ENCODE measurements at regions not wholly inside any gene's neighbourhood (a gene's known extent, or its start where the extent isn't known, plus 50 kb on each side); places are given as distances from the start of the nearest gene placed in this dataset.
"Not testable (repeated sequence)": the region's sequence is repeated elsewhere in the genome, so short reads cannot be mapped to it uniquely, and the experiment has no call there.

DNA sequence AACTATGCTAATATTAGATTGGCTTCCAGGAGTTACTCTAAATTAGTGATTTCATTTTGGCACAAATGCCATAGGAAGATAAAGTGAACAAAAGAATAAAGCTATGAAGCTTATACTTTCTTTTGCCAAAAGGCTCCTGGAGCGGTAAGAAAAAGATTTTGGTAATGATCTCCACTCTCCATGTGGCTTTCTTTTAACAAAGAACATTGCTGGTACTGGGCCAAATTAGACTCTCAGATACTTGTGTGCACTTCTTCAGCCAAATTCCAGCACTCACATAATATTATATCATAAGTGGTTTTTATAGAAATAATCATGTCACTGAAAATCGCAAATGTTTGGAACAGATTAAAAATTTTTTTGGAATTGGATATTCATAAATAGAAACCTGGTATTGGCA, 142.4 kb upstream of the FGF13 start:
- in situ Hi-C loops (cut with MboI; ENCODE audit: low pct_unique_long_range_greater_than_20kb, low sequenced_read_pairs) = no loop called here
- no peak for DNase-seq

DNA sequence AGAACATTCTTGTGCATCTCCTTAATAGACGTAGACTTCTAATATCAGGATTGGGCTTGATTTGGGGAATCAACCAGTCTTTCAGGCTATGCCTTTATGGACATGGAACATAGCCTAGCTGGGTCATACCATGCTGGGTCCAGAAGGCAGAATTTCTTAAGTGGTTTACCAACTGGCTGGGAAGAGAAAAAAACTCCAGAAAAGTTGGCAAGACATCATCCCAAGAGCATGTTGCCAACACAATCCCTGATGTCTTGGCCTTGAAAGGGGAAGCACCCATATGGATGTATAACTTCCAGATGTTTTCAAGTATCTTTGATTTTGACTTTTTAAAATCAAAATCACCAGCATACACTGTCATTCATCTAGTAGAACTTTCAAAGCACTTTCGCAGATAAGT, 138.0 kb upstream of the FGF13 start:
- no peak for DNase-seq
- in situ Hi-C loops (cut with MboI; ENCODE audit: low pct_unique_long_range_greater_than_20kb, low sequenced_read_pairs) = no loop called here

DNA sequence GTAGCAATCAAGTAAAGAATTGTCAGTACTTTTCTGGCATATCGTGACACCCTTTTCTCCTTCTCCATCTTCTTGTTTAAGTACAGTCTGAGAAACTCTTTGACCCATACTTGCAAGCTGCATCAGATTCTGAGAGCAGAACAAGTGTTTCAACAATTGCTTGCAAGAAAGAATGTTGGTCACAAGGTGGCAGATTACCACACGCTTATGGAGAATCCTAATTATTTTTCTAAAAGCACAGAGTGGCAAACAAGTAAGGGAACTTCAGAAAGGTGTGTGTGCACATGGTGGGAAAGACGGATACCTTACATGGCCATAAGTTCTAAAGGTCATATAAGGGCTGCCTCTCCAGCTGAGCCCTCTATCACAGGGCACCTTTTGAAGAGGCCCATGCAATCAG, 136.4 kb upstream of the FGF13 start:
- no peak for DNase-seq

DNA sequence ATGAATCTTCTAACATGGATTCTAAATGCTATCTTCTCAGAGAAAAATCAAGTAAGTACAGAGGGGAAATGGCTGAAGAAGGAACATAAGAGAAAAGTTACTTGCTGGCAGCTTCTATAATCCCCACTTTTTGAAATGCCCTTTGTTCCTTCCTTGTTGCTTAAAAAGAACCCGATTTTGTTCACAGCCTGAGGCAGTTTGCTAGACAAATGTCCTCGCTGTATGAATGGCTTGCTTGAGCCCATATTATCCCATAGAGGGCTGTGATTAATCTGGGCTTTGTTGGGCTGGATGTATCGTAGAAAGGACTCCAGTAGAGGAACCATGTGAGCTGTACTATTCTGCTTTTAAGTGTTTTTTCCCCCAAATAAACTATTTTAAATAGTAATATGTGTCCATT, 134.3 kb upstream of the FGF13 start:
- in situ Hi-C loops (cut with MboI; ENCODE audit: low pct_unique_long_range_greater_than_20kb, low sequenced_read_pairs) = no loop called here
- no peak for DNase-seq

More for the DNA sequence above, 136.4 kb upstream of the FGF13 start:
- in situ Hi-C loops (cut with MboI; ENCODE audit: low pct_unique_long_range_greater_than_20kb, low sequenced_read_pairs) = no loop called here

DNA sequence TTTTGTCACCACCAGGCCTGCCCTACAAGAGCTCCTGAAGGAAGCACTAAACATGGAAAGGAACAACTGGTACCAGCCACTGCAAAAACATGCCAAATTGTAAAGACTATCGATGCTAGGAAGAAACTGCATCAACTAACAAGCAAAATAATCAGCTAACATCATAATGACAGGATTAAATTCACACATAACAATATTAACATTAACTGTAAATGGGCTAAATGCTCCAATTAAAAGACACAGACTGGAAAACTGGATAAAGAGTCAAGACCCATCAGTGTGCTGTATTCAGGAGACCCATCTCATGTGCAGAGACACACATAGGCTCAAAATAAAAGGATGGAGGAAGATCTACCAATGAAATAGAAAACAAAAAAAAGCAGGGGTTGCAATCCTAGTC, 95.9 kb upstream of the FGF13 start:
- in situ Hi-C loops (cut with MboI; ENCODE audit: low pct_unique_long_range_greater_than_20kb, low sequenced_read_pairs); DNase-seq: not testable (repeated sequence)

DNA sequence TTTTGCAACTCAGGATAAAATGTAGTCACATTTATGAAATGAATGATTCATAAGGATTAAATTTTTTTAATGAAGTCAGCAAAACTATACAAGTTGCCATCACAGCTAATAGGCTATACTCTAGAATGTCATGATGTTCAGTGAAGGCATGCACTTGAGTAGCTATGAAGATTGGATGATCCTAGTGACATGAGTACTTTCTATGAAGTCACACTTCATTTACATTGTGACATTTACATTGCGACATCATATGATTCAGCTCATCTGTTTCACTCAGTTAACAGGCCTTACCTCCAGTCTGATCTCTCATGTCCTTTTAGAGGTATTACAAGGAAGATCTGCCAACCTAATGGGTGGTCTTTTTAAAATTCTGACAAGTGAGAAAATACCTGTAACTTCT, 82.7 kb upstream of the FGF13 start:
- no peak for DNase-seq

DNA sequence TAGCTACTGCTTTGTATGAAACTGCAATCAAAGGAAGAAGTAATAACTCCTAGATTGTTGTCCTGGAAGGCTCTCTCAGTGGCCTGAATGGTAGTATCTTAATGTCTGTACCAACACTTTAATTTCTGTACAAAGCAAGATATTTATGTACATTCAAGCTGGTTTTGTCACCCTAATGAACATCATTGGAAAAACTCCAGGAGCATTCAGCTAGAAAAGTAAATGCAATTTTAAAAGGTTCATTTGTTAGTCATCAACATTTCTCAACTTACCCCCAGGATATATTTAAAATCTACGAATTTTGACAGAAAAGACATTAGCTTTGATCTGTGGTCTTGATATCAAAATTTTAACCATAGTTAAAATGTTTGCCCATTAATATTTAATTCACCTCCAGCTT, 80.0 kb upstream of the FGF13 start:
- in situ Hi-C loops (cut with MboI; ENCODE audit: low pct_unique_long_range_greater_than_20kb, low sequenced_read_pairs) = no loop called here
- no peak for DNase-seq

More for the DNA sequence above, 82.7 kb upstream of the FGF13 start:
- in situ Hi-C loops (cut with MboI; ENCODE audit: low pct_unique_long_range_greater_than_20kb, low sequenced_read_pairs) = no loop called here

DNA sequence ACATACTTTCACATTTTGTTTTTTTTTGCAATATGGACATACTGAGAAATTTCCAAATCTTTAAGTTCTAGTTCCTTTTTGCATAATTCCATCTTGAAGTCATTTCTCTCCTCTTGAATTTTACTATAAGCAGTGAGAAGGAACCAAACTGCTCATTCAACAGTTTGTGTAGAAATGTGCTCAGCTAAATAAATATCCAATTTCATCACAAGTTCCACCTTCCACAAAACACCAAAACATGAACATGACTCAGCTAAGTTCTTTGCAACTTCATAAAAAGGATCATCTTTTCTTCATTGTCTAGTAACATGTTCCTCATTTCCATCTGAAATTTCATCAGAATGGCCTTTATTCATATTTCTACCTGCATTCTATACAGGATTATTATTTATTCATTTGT, 77.3 kb upstream of the FGF13 start:
- in situ Hi-C loops (cut with MboI; ENCODE audit: low pct_unique_long_range_greater_than_20kb, low sequenced_read_pairs) = no loop called here
- DNase-seq = no peak

DNA sequence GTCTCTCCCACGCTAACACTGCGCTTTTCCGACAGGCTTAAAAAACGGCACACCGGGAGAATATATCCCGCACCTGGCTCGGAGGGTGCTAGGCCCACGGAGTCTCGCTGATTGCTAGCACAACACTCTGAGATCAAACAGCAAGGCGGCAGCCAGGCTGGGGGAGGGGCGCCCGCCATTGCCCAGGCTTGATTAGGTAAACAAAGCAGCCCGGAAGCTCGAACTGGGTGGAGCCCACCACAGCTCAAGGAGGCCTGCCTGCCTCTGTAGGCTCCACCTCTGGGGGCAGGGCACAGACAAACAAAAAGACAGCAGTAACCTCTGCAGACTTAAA, 67.0 kb upstream of the FGF13 start:
- in situ Hi-C loops (cut with MboI; ENCODE audit: low pct_unique_long_range_greater_than_20kb, low sequenced_read_pairs); DNase-seq: not testable (repeated sequence)

DNA sequence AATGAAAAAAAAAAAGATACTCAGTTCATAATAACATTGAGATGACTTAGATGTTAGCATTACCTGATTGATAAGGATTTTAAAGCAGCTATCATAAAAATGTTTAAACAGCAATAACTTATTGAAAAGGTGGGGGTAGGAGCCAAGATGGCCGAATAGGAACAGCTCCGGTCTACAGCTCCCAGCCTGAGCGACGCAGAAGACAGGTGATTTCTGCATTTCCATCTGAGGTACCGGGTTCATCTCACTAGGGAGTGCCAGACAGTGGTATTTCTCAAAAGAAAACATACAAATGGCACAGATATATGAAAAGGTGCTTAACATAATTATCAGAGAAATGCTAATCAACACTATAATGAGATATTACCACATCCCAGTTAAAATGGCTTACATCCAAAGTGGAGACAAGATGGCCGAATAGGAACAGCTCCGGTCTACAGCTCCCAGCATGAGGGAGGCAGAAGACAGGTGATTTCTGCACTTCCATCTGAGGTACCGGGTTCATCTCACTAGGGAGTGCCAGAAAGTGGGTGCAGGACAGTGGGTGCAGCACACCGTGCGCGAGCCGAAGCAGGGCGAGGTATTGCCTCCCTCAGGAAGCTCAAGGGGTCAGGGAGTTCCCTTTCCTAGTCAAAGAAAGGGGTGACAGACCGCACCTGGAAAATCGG, 66.5 kb upstream of the FGF13 start:
- in situ Hi-C loops (cut with MboI; ENCODE audit: low pct_unique_long_range_greater_than_20kb, low sequenced_read_pairs); DNase-seq: not testable (repeated sequence)

DNA sequence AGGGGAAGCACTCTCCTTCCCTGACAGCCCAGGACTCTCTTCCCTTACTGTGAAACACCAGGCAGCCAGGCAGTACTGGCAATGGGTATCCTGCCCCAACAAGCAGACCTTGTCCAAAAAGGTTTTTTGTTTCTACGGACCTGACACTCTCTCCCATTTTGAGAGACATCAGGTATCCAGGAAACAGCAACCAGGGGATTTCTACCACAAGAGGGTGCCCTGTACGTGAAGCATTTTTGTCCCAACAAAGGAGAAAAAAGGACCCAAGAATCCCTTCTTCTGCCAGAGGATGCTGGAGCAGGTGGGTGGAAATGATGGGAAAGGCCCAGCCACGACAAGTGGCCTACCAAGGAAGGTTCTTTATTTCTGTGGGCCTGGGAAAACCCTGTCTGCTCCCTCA, 65.7 kb upstream of the FGF13 start:
- no peak for DNase-seq
- in situ Hi-C loops (cut with MboI; ENCODE audit: low pct_unique_long_range_greater_than_20kb, low sequenced_read_pairs) = no loop called here

DNA sequence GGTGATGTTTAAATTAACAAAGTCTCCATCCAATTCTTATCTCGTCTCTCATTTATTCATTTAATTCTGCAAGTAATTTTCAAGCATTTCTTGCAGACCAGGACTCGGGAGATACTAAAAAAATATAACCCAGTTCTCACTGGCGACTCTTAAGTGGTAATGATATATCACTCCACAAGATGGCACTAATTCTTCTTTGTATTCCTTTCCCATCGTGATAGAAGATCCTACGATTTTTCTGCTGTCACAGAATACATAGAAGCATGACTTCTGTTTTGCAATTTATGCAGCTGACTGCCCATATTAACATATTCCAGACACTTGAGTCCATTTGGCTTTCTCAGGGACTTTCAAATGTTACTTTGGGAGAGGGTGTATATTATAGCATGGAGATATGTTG, 64.0 kb upstream of the FGF13 start:
- in situ Hi-C loops (cut with MboI; ENCODE audit: low pct_unique_long_range_greater_than_20kb, low sequenced_read_pairs) = no loop called here
- peak; percentile 52 for DNase-seq

DNA sequence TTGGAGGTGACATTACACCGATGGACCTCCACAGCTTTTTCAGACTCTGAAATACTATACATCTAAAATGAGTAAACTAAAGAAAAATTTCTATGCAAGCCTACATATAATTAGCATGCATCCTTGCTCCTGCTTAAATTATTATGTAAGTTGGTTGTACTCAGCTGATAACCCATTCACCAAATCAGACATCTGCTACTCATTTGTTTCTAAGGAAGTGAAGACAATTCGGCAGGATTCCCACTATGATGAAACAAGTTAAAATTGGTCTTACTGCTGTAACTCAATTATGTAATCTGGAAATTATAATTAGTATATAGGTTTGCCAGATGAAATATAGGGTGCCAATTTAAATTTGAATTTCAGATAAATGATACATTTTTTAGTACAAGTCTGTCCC, 59.5 kb upstream of the FGF13 start:
- in situ Hi-C loops (cut with MboI; ENCODE audit: low pct_unique_long_range_greater_than_20kb, low sequenced_read_pairs) = no loop called here
- DNase-seq = no peak

DNA sequence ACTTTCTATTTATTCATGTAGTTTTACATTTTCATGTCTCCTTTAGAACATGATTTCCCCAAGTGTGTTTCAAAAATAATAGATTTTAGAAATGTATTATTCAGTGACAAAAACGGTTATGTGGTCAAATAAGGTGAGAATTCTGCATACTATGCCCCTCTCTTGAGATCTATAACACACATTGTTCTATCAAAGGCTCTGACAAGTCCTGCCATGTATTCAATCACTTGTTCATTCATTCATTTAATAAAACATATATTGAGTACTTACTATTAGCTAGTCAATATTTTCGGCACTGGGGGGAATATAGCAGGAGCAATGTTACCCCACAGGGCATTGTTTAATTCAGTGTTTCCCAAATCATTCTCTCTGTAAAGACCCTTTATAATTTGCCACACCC, 58.4 kb upstream of the FGF13 start:
- in situ Hi-C loops (cut with MboI; ENCODE audit: low pct_unique_long_range_greater_than_20kb, low sequenced_read_pairs) = no loop called here
- no peak for DNase-seq

DNA sequence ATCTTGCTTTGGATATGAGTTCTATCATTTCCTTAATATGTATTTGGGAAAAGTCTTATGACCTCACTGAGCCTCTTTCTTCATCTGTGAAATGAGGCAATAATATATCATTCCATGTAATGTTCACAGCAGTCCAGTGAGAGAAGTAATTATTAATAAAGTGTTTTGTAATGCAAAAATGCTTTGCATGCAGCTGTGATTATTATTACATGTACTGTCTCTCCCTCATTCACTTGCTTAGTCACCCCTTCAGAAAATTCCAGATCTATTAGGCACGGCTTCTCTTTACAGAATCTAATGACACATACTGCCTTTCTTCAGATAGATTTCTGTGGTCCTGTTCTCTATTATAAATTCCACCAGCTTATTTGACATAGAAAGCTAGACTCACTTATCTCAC, 53.5 kb upstream of the FGF13 start:
- DNase-seq = no peak
- in situ Hi-C loops (cut with MboI; ENCODE audit: low pct_unique_long_range_greater_than_20kb, low sequenced_read_pairs) = no loop called here

DNA sequence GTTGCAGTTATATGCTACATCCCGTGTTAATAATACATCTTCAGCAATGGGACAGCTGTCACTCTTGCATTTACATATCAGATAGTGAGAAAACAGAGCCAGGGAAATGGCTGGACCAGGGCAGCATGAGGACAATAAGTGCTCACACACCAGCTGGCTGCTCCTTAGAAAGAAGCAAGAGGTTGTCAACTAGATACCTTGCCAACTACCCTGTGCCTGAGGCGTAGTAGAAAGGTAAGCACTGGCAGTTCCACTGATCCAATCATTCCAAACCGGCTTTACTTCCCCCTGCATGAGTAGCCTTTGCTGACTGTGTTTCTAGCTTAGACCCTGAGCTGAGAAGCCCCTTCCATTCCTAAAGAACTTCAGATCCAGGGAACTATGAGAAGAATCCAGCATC, 52.2 kb upstream of the FGF13 start:
- DNase-seq = no peak
- in situ Hi-C loops (cut with MboI; ENCODE audit: low pct_unique_long_range_greater_than_20kb, low sequenced_read_pairs) = no loop called here

DNA sequence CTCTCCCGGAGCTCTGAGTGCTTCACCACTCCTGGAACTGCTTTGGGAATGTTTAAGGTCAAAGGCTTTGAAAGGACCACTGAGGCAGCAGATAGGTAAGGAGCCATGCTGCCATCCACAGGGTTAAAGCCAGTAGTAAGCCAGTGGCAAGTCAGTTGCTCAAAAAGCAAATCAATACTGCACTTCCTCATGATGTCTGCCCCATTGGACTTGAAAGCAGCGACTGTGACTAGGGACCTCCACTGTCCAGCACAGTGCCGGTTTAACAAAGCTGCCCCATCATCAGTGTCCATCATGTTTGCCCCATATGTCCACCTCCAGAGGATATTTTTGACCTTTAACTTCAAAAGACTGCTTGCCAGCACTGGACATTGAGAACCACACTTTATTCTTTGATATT, 49.9 kb upstream of the FGF13 start:
- in situ Hi-C loops (cut with MboI; ENCODE audit: low pct_unique_long_range_greater_than_20kb, low sequenced_read_pairs) = no loop called here
- no peak for DNase-seq

Data from KBM-7 (cell line).